ENCODE measurements at regions not wholly inside any gene's neighbourhood (a gene's known extent, or its start where the extent isn't known, plus 50 kb on each side); places are given as distances from the start of the nearest gene placed in this dataset.

GRCh38 chr5:6166698-6167394 lies 211.5 kb downstream of the MED10 start:
- H3K36me3 ChIP-seq (ENCODE audit: control insufficient read depth in 2 of 2, extremely low read depth in 1 of 2, insufficient read depth in 2 of 2, low read length in 2 of 2) = no peaks in the 10 kb centered on the region
- no peak for DNase-seq (ENCODE audit: low read depth, low spot score)
- peak; percentile 85 for FAIRE-seq
- H3K27me3 ChIP-seq (ENCODE audit: control insufficient read depth, extremely low read depth, insufficient read depth, low read length) = no peaks in the 10 kb centered on the region
- H3K27ac ChIP-seq (ENCODE audit: control insufficient read depth, insufficient read depth, low read length) = no peak overlapping the region
- peak overlapping the region; percentile 63 for H3K4me2 ChIP-seq (ENCODE audit: control insufficient read depth, extremely low read depth, insufficient read depth, low read depth, low read length)
- H3K9me3 ChIP-seq (ENCODE audit: control insufficient read depth, low read depth, low read length) = no peaks in the 10 kb centered on the region
- H3K4me3 ChIP-seq (ENCODE audit: control insufficient read depth in 2 of 3, extremely low read depth in 1 of 3, insufficient read depth in 2 of 3, low read depth in 1 of 3, low read length in 3 of 3) = no peak overlapping the region
- no peak overlapping the region for H3K9ac ChIP-seq (ENCODE audit: control insufficient read depth, extremely low read depth, insufficient read depth, low read length)
- no peak for TF ChIP-seq CTCF (optimal IDR thresholded peaks at IDR 0.05 in 1 of 3, IDR thresholded peaks at IDR 0.05 in 1 of 3, conservative IDR thresholded peaks at IDR 0.05 in 1 of 3; ENCODE audit: extremely low read depth in 1 of 3, insufficient read depth in 2 of 3, low read length in 3 of 3)
- no peak for TF ChIP-seq EZH2 (IDR thresholded peaks at IDR 0.05; ENCODE audit: low read length)
- no peaks in the 10 kb centered on the region for H4K20me1 ChIP-seq (ENCODE audit: control insufficient read depth, extremely low read depth, insufficient read depth, low read length)
- H2AFZ ChIP-seq (ENCODE audit: control insufficient read depth, low read length) = peak overlapping the region; percentile 76
- no peaks in the 10 kb centered on the region for H3K9me1 ChIP-seq (ENCODE audit: control insufficient read depth, extremely low read depth, insufficient read depth, low read length)
- H3K4me1 ChIP-seq (ENCODE audit: control insufficient read depth, extremely low read depth, insufficient read depth, low read length) = peaks cover 13% of the 10 kb centered on the region
- H3K79me2 ChIP-seq (ENCODE audit: control insufficient read depth, insufficient read depth, low read length) = no peaks in the 10 kb centered on the region
- dilution Hi-C loops (cut with MboI; ENCODE audit: extremely low pct_ligation_motif_present, low sequenced_read_pairs) = no loop called here

GRCh38 chr5:6163913-6164312 lies 214.4 kb downstream of the MED10 start:
- H3K4me3 ChIP-seq (ENCODE audit: control insufficient read depth in 2 of 3, extremely low read depth in 1 of 3, insufficient read depth in 2 of 3, low read depth in 1 of 3, low read length in 3 of 3) = no peak overlapping the region
- no peaks in the 10 kb centered on the region for H3K36me3 ChIP-seq (ENCODE audit: control insufficient read depth in 2 of 2, extremely low read depth in 1 of 2, insufficient read depth in 2 of 2, low read length in 2 of 2)
- no peaks in the 10 kb centered on the region for H3K9me1 ChIP-seq (ENCODE audit: control insufficient read depth, extremely low read depth, insufficient read depth, low read length)
- dilution Hi-C loops (cut with MboI; ENCODE audit: extremely low pct_ligation_motif_present, low sequenced_read_pairs) = no loop called here
- H3K9ac ChIP-seq (ENCODE audit: control insufficient read depth, extremely low read depth, insufficient read depth, low read length) = no peak overlapping the region
- no peak overlapping the region for H3K27ac ChIP-seq (ENCODE audit: control insufficient read depth, insufficient read depth, low read length)
- H3K4me1 ChIP-seq (ENCODE audit: control insufficient read depth, extremely low read depth, insufficient read depth, low read length) = peaks cover 26% of the 10 kb centered on the region
- H2AFZ ChIP-seq (ENCODE audit: control insufficient read depth, low read length) = no peak overlapping the region
- no peak for FAIRE-seq
- H4K20me1 ChIP-seq (ENCODE audit: control insufficient read depth, extremely low read depth, insufficient read depth, low read length) = no peaks in the 10 kb centered on the region
- no peaks in the 10 kb centered on the region for H3K27me3 ChIP-seq (ENCODE audit: control insufficient read depth, extremely low read depth, insufficient read depth, low read length)
- no peak for TF ChIP-seq EZH2 (IDR thresholded peaks at IDR 0.05; ENCODE audit: low read length)
- no peak for TF ChIP-seq CTCF (optimal IDR thresholded peaks at IDR 0.05 in 1 of 3, IDR thresholded peaks at IDR 0.05 in 1 of 3, conservative IDR thresholded peaks at IDR 0.05 in 1 of 3; ENCODE audit: extremely low read depth in 1 of 3, insufficient read depth in 2 of 3, low read length in 3 of 3)
- H3K4me2 ChIP-seq (ENCODE audit: control insufficient read depth, extremely low read depth, insufficient read depth, low read depth, low read length) = no peak overlapping the region
- no peaks in the 10 kb centered on the region for H3K9me3 ChIP-seq (ENCODE audit: control insufficient read depth, low read depth, low read length)
- H3K79me2 ChIP-seq (ENCODE audit: control insufficient read depth, insufficient read depth, low read length) = no peaks in the 10 kb centered on the region
- DNase-seq (ENCODE audit: low read depth, low spot score) = no peak

All from keratinocyte (primary cell).